Endodermal cell (in vitro differentiated cells): ENCODE measurements at regions not wholly inside any gene's neighbourhood (a gene's known extent, or its start where the extent isn't known, plus 50 kb on each side); places are given as distances from the start of the nearest gene placed in this dataset.

Source experiments
- DNase-seq: peaks from one replicate; pipeline ENCODE4 v3.0.0-alpha.2; 2017
- H3K27ac ChIP-seq: 2 replicates; pipeline ENCODE4 v1.5.1; 2013; ENCODE audit warnings: mild to moderate bottlenecking, low read depth, low read length, moderate library complexity
- H3K27me3 ChIP-seq: 2 replicates; pipeline ENCODE4 v1.6.1; 2013; ENCODE audit warnings: mild to moderate bottlenecking, low read length, moderate library complexity; ENCODE audit not compliant: insufficient read depth, control insufficient read depth, poor library complexity, severe bottlenecking
- H3K36me3 ChIP-seq: 2 replicates; pipeline ENCODE4 v1.7.0; 2013; ENCODE audit warnings: mild to moderate bottlenecking, low read length, moderate library complexity; ENCODE audit not compliant: control insufficient read depth, insufficient read depth
- H3K4me1 ChIP-seq: one replicate; pipeline ENCODE4 v1.7.0; 2013; ENCODE audit warnings: low read length; ENCODE audit not compliant: control insufficient read depth, insufficient read depth
- H3K4me3 ChIP-seq: 2 replicates; pipeline ENCODE4 v1.5.1; 2013; ENCODE audit warnings: mild to moderate bottlenecking, low read length, moderate library complexity
- H3K9ac ChIP-seq: 2 replicates; pipeline ENCODE4 v1.6.1; 2013; ENCODE audit warnings: mild to moderate bottlenecking, low read length, moderate library complexity; ENCODE audit not compliant: poor library complexity, severe bottlenecking; ENCODE audit errors: extremely low read depth
- H3K9me3 ChIP-seq: 2 replicates; pipeline ENCODE4 v1.6.1; 2013; ENCODE audit warnings: mild to moderate bottlenecking, low read length, moderate library complexity; ENCODE audit not compliant: control insufficient read depth
- H3K27ac Mint-ChIP-seq: 2 replicates; pipeline ENCODE4 v1.8.0; 2020; ENCODE audit warnings: mixed read lengths
- H3K27me3 Mint-ChIP-seq: 2 replicates; pipeline ENCODE4 v1.8.0; 2021; ENCODE audit warnings: mild to moderate bottlenecking, mixed read lengths; ENCODE audit not compliant: insufficient read depth
- H3K36me3 Mint-ChIP-seq: 2 replicates; pipeline ENCODE4 v1.8.0; 2020; ENCODE audit warnings: low read depth, mixed read lengths
- H3K4me1 Mint-ChIP-seq: 2 replicates; pipeline ENCODE4 v1.8.0; 2020; ENCODE audit warnings: mixed read lengths
- H3K4me3 Mint-ChIP-seq: 2 replicates; pipeline ENCODE4 v1.8.0; 2020; ENCODE audit warnings: mild to moderate bottlenecking, moderate library complexity, mixed read lengths
- H3K9me3 Mint-ChIP-seq: 2 replicates; pipeline ENCODE4 v1.8.0; 2020; ENCODE audit warnings: mild to moderate bottlenecking, mixed read lengths
- CTCF ChIP-seq: fragments of 200-600 bp; sonication (generic); conservative IDR thresholded peaks from 2 replicates; pipeline ENCODE4 v1.5.0; 2021; ENCODE audit warnings: antibody characterized with exemption, mild to moderate bottlenecking
- WGBS, 2 experiments: methylation state at CpG; one replicate each; pipeline versions ENCODE4 v1.1.5 to v1.1.7; 2013; ENCODE audit warnings: missing lambda C conversion rate in 2 of 2, mixed read lengths in 1 of 2; ENCODE audit not compliant: insufficient coverage in 1 of 2, insufficient read length in 1 of 2; 5-methylcytosine and 5-hydroxymethylcytosine counted together

GRCh38 chr6:23389386-23389785 is 736.6 kb upstream of the NRSN1 start:
- H3K27me3 ChIP-seq, result no peaks in the 10 kb centered on the region
- no peaks in the 10 kb centered on the region for H3K36me3 ChIP-seq
- H3K27me3 Mint-ChIP-seq, result no peaks in the 10 kb centered on the region
- H3K9ac ChIP-seq, result no peak overlapping the region
- no peaks in the 10 kb centered on the region for H3K4me1 ChIP-seq
- no peak overlapping the region for H3K4me3 Mint-ChIP-seq
- no peaks in the 10 kb centered on the region for H3K36me3 Mint-ChIP-seq
- no peak for DNase-seq
- no peak overlapping the region for H3K27ac ChIP-seq
- no peak for TF ChIP-seq CTCF
- no peaks in the 10 kb centered on the region for H3K9me3 Mint-ChIP-seq
- 92 to 93% methylated on average over 2 to 3 of the region's 3 CpGs for WGBS, 2 experiments
- no peaks in the 10 kb centered on the region for H3K4me1 Mint-ChIP-seq
- no peak overlapping the region for H3K27ac Mint-ChIP-seq
- H3K9me3 ChIP-seq, result no peaks in the 10 kb centered on the region
- no peak overlapping the region for H3K4me3 ChIP-seq

GRCh38 chr6:23390221-23390620 is 735.8 kb upstream of the NRSN1 start:
- H3K4me1 ChIP-seq, result no peaks in the 10 kb centered on the region
- H3K27me3 ChIP-seq, result no peaks in the 10 kb centered on the region
- Mint-ChIP-seq H3K36me3 (no peaks in the 10 kb centered on the region), H3K27me3 (no peaks in the 10 kb centered on the region), H3K27ac (no peak overlapping the region), H3K4me3 (no peak overlapping the region), H3K4me1 (no peaks in the 10 kb centered on the region), H3K9me3 (no peaks in the 10 kb centered on the region)
- no peak overlapping the region for H3K9ac ChIP-seq
- H3K36me3 ChIP-seq, result no peaks in the 10 kb centered on the region
- no peak overlapping the region for H3K4me3 ChIP-seq
- whole genome bisulfite sequencing, 2 experiments, result 83 to 89% methylated on average over 1 to 2 of the region's 2 CpGs
- H3K9me3 ChIP-seq, result no peaks in the 10 kb centered on the region
- TF ChIP-seq CTCF, result no peak
- H3K27ac ChIP-seq, result no peak overlapping the region
- no peak for DNase-seq

- Histone ChIP-seq H3K9ac (no peak overlapping the region), H3K4me3 (no peak overlapping the region), H3K27ac (no peak overlapping the region), H3K9me3 (no peaks in the 10 kb centered on the region), H3K4me1 (no peaks in the 10 kb centered on the region), H3K36me3 (no peaks in the 10 kb centered on the region), H3K27me3 (no peaks in the 10 kb centered on the region)
- no peaks in the 10 kb centered on the region for H3K36me3 Mint-ChIP-seq
- no peak for DNase-seq
- no peak for TF ChIP-seq CTCF
- WGBS, 2 experiments, result 86 to 100% methylated on average over 1 to 2 of the region's 2 CpGs
- H3K4me1 Mint-ChIP-seq, result no peaks in the 10 kb centered on the region
- H3K27me3 Mint-ChIP-seq, result no peaks in the 10 kb centered on the region
- no peak overlapping the region for H3K27ac Mint-ChIP-seq
- no peaks in the 10 kb centered on the region for H3K9me3 Mint-ChIP-seq
- no peak overlapping the region for H3K4me3 Mint-ChIP-seq
These were observed 731.3 kb upstream of the NRSN1 start for GRCh38 chr6:23394681-23395080.
